Suprapubic skin (tissue), 4 donors: ENCODE measurements at regions not wholly inside any gene's neighbourhood (a gene's known extent, or its start where the extent isn't known, plus 50 kb on each side); places are given as distances from the start of the nearest gene placed in this dataset.

ENCODE experiments used
- DNase-seq, 2 donors: peaks; one replicate each; pipeline ENCODE4 v3.0.0-alpha.2; 2019; ENCODE audit warnings: low spot score in 2 of 2
- H3K27ac ChIP-seq: fragments of 200-600 bp; sonication (generic); one replicate; pipeline ENCODE4 v1.5.1; 2019
- H3K27me3 ChIP-seq: fragments of 200-600 bp; sonication (generic); one replicate; pipeline ENCODE4 v1.5.1; 2019
- H3K36me3 ChIP-seq: fragments of 200-600 bp; sonication (generic); one replicate; pipeline ENCODE4 v1.5.1; 2019
- H3K4me1 ChIP-seq: fragments of 200-600 bp; sonication (generic); one replicate; pipeline ENCODE4 v1.5.1; 2019
- H3K4me3 ChIP-seq: fragments of 200-600 bp; sonication (generic); one replicate; pipeline ENCODE4 v1.5.1; 2019; ENCODE audit warnings: mild to moderate bottlenecking
- H3K9me3 ChIP-seq: fragments of 200-600 bp; sonication (generic); one replicate; pipeline ENCODE4 v1.5.1; 2019
- EP300 ChIP-seq: sonication (generic); formaldehyde crosslinking; IDR thresholded peaks from one replicate; pipeline ENCODE4 v1.6.1; 2017; ENCODE audit warnings: antibody characterized with exemption
- POLR2A ChIP-seq, 2 donors: fragments of 450-650 bp; IDR thresholded peaks; one replicate each; pipeline ENCODE4 v1.6.1; 2017; ENCODE audit warnings: antibody characterized with exemption in 2 of 2, mild to moderate bottlenecking in 2 of 2, moderate library complexity in 2 of 2
- POLR2AphosphoS5 ChIP-seq, 3 donors: sonication (generic); formaldehyde crosslinking; IDR thresholded peaks; one replicate each; pipeline ENCODE4 v1.6.1; 2017; ENCODE audit warnings: antibody characterized with exemption in 3 of 3
- WGBS: methylation state at CpG from one replicate; pipeline ENCODE4 v1.1.5; 2018; 5-methylcytosine and 5-hydroxymethylcytosine counted together
- TF ChIP-seq, protein P1 (sequence below), 2 donors: fragments of 200-600 bp in 1 of 2; fragments of 450-650 bp in 1 of 2; sonication (generic) in 1 of 2; IDR thresholded peaks; one replicate each; pipeline ENCODE4 v1.5.1; 2016 to 2019; ENCODE audit warnings: antibody characterized with exemption in 2 of 2, mild to moderate bottlenecking in 1 of 2, moderate library complexity in 1 of 2

DNA sequence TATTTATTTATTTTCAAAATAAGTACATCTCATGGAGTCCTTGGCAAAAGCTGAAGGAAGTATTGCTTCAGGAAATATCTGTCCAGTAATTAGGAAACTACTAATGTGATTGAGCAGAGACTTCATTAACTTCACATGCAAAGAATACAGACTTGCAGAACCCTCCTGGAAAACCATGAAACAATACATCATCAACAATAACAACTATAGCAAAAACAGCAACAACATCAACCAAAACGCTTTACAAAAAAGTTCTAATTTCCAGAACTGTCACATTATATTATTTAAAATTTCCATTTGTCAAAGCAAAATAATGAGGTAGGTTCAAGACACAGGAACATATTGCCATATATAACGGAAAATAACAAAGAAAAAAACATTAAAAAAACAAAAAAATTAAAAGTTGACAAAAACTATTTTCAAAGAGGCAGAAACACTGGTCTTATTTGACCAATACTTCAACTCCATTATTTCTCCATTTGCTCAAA lies 79.8 kb upstream of the TOP3B start:
- H3K27me3 ChIP-seq, result peaks cover 19% of the 10 kb centered on the region
- no peak overlapping the region for H3K27ac ChIP-seq
- WGBS, result 82% methylated on average over 2 of the region's 2 CpGs
- TF ChIP-seq POLR2AphosphoS5 (IDR thresholded peaks at IDR 0.05) (no peak), EP300 (no peak), POLR2A (IDR thresholded peaks at IDR 0.05) (no peak)
- TF ChIP-seq, protein P1, sequence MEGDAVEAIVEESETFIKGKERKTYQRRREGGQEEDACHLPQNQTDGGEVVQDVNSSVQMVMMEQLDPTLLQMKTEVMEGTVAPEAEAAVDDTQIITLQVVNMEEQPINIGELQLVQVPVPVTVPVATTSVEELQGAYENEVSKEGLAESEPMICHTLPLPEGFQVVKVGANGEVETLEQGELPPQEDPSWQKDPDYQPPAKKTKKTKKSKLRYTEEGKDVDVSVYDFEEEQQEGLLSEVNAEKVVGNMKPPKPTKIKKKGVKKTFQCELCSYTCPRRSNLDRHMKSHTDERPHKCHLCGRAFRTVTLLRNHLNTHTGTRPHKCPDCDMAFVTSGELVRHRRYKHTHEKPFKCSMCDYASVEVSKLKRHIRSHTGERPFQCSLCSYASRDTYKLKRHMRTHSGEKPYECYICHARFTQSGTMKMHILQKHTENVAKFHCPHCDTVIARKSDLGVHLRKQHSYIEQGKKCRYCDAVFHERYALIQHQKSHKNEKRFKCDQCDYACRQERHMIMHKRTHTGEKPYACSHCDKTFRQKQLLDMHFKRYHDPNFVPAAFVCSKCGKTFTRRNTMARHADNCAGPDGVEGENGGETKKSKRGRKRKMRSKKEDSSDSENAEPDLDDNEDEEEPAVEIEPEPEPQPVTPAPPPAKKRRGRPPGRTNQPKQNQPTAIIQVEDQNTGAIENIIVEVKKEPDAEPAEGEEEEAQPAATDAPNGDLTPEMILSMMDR (IDR thresholded peaks at IDR 0.05), result no peak
- no peak for DNase-seq
- no peaks in the 10 kb centered on the region for H3K36me3 ChIP-seq
- no peaks in the 10 kb centered on the region for H3K9me3 ChIP-seq
- H3K4me3 ChIP-seq, result no peak overlapping the region
- H3K4me1 ChIP-seq, result peaks cover 8% of the 10 kb centered on the region

DNA sequence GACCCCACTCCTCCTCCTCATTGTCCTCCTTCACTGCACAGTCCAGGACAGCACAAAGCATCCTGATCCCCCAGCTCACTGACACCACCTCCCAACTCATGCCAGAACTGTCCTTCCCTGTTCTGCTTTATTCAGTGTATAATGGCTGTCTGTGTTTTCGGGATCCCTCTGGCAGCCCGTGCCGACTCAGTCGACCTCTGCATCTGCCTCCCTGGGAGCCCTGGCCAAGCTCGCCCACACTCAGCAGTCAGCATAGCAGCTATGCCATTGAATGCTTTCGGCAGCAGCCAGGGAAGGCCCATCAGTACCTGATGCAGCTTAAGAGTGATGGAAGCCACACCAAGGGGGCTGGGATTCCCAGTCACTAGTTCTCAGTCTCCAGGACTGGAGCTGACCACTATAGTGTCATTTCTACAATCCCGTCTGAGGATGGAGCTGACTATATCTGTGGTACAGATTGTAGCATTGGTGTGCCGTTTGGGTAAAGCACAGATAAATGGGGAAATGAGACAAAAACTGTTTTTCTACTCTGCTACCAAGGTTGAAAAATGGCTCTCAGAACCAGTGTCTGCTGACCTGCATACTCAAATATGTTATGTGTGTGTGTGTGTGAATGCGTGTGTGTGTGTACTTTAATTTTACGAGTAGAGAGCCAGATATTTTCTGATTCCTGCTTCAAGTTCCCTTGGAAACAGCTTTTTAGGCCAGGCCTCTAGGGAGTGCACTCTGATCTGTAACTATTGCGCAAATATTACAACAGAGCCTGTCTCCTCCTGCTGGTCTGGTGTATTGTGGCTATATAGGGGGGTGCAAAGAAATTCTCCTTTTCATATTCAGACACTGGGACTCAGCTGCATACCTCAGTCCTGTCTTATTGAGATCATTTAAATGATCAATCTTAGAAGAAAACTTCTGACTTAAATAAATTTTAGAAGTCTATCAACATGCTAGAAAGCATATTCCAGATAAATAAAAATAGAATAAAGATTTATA lies 78.8 kb upstream of the TOP3B start:
- WGBS, result 49% methylated on average over 11 of the region's 11 CpGs
- DNase-seq, result no peak

GRCh38 chr22:22060200-22061084 lies 77.9 kb upstream of the TOP3B start:
- peak overlapping the region; percentile 72 for H3K27ac ChIP-seq
- H3K4me1 ChIP-seq, result peaks cover 8% of the 10 kb centered on the region
- no peaks in the 10 kb centered on the region for H3K36me3 ChIP-seq
- no peak for DNase-seq
- TF ChIP-seq POLR2A (IDR thresholded peaks at IDR 0.05), result no peak
- TF ChIP-seq, protein P1 (IDR thresholded peaks at IDR 0.05), result peak; percentile 12 to 58
- H3K9me3 ChIP-seq, result no peaks in the 10 kb centered on the region
- peaks cover 22% of the 10 kb centered on the region for H3K27me3 ChIP-seq
- H3K4me3 ChIP-seq, result no peak overlapping the region
- WGBS, result 88% methylated on average over 4 of the region's 11 CpGs

More for the DNA sequence above, 78.8 kb upstream of the TOP3B start:
- H3K36me3 ChIP-seq, result no peaks in the 10 kb centered on the region
- H3K4me1 ChIP-seq, result peaks cover 8% of the 10 kb centered on the region
- H3K4me3 ChIP-seq, result no peak overlapping the region
- peak in 2 of 3 donors; percentile 46 to 49 for TF ChIP-seq POLR2AphosphoS5 (IDR thresholded peaks at IDR 0.05)
- no peak for TF ChIP-seq POLR2A (IDR thresholded peaks at IDR 0.05)
- TF ChIP-seq, protein P1 (IDR thresholded peaks at IDR 0.05), result peak in 1 of 2 donors; percentile 29
- H3K27me3 ChIP-seq, result peaks cover 22% of the 10 kb centered on the region
- peak overlapping the region; percentile 72 for H3K27ac ChIP-seq
- no peaks in the 10 kb centered on the region for H3K9me3 ChIP-seq

DNA sequence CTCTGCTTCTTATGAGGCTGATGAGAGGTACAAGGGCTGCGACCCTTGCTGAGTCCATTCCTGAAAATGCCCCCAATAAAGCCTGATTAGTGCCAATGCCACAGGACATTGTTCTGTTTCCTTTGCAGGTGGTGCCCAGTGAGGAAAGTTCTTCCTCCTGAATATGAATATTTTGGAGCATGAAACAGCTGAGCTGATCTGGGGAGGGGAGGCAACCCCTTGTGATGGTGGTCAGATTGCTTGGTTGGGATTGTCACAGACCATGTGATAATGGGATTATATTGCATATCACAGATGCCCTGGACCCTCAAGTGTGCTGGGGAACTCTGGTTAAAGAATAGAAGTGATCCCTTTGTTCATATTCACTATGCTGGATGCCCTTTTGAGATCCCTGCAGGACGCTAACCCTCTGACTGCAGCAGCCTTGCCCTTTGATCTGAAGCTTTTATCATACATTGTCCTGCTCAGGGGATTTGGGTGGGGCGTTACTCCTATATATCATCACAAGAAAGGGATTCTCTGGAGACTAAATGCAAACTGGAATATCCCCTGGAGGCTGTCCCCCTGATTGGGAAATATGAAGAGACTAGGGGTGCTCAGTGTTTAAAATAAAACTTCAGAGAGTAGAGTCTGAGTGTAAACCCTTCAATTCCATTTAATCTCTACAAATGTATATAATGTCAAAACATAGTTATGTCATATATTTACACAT lies 76.9 kb upstream of the TOP3B start:
- no peak overlapping the region for H3K4me3 ChIP-seq
- peaks cover 8% of the 10 kb centered on the region for H3K4me1 ChIP-seq
- no peaks in the 10 kb centered on the region for H3K9me3 ChIP-seq
- TF ChIP-seq, protein P1 (IDR thresholded peaks at IDR 0.05), result no peak
- TF ChIP-seq POLR2AphosphoS5 (IDR thresholded peaks at IDR 0.05) (no peak), POLR2A (IDR thresholded peaks at IDR 0.05) (no peak), EP300 (no peak)
- H3K27ac ChIP-seq, result no peak overlapping the region
- H3K27me3 ChIP-seq, result peaks cover 22% of the 10 kb centered on the region
- 75% methylated on average over 3 of the region's 3 CpGs for WGBS
- H3K36me3 ChIP-seq, result no peaks in the 10 kb centered on the region
- no peak for DNase-seq
